ENCODE measurements at regions not wholly inside any gene's neighbourhood (a gene's known extent, or its start where the extent isn't known, plus 50 kb on each side); places are given as distances from the start of the nearest gene placed in this dataset.

- ChIA-PET POLR2A (no interaction called here), CTCF (no interaction called here)
- no peak overlapping the region for H3K27ac ChIP-seq (ENCODE audit: extremely low read depth, low read depth, low read length)
- H3K4me3 ChIP-seq (ENCODE audit: low read depth, low read length), result no peak overlapping the region
- TF ChIP-seq ZBTB49 (tag by site-specific recombination; IDR thresholded peaks at IDR 0.05; ENCODE audit: low read depth) (no peak), KLF7 (tag by site-specific recombination; IDR thresholded peaks at IDR 0.05; ENCODE audit: borderline replicate concordance) (no peak), OVOL3 (tag by site-specific recombination; IDR thresholded peaks at IDR 0.05) (no peak), ZNF514 (tag by site-specific recombination; IDR thresholded peaks at IDR 0.05) (no peak), ZXDB (tag by site-specific recombination; IDR thresholded peaks at IDR 0.05) (no peak), ELK4 (IDR thresholded peaks at IDR 0.05; ENCODE audit: borderline replicate concordance, low read depth, low read length) (no peak), ZNF169 (tag by site-specific recombination; IDR thresholded peaks at IDR 0.05) (no peak), PBX3 (CRISPR knock-in tag; IDR thresholded peaks at IDR 0.05) (no peak), REPIN1 (tag by site-specific recombination; IDR thresholded peaks at IDR 0.05; ENCODE audit: low read depth) (no peak), ZNF777 (tag by site-specific recombination; IDR thresholded peaks at IDR 0.05; ENCODE audit: borderline replicate concordance) (no peak), ZNF654 (tag by site-specific recombination; IDR thresholded peaks at IDR 0.05; ENCODE audit: low read depth) (no peak), ZNF501 (tag by site-specific recombination; IDR thresholded peaks at IDR 0.05) (no peak), ZNF133 (tag by site-specific recombination; IDR thresholded peaks at IDR 0.05) (no peak), ZNF48 (tag by site-specific recombination; IDR thresholded peaks at IDR 0.05) (no peak), ZNF114 (tag by site-specific recombination; IDR thresholded peaks at IDR 0.05) (no peak), ZNF394 (tag by site-specific recombination; IDR thresholded peaks at IDR 0.05; ENCODE audit: borderline replicate concordance) (no peak), ZBTB8A (tag by site-specific recombination; IDR thresholded peaks at IDR 0.05) (no peak)
- H3K36me3 ChIP-seq (ENCODE audit: control insufficient read depth in 2 of 2, insufficient read depth in 1 of 2, low read length in 2 of 2), result no peaks in the 10 kb centered on the region
- no peaks in the 10 kb centered on the region for H3K9me3 ChIP-seq (ENCODE audit: control insufficient read depth, insufficient read depth, low read depth, low read length)
- peaks cover 3% of the 10 kb centered on the region; the same call in 1 of the 2 replicates for H3K4me1 ChIP-seq (ENCODE audit: control insufficient read depth, insufficient read depth, low read length)
Measured at GRCh38 chr2:104790100-104790811, 63.7 kb upstream of the POU3F3 start.

- H3K4me1 ChIP-seq (ENCODE audit: control insufficient read depth, insufficient read depth, low read length), result peaks cover 3% of the 10 kb centered on the region; the same call in 1 of the 2 replicates
- CTCF ChIA-PET, result no interaction called here
- no peak overlapping the region for H3K27ac ChIP-seq (ENCODE audit: extremely low read depth, low read depth, low read length)
- POLR2A ChIA-PET, result no interaction called here
- no peaks in the 10 kb centered on the region for H3K9me3 ChIP-seq (ENCODE audit: control insufficient read depth, insufficient read depth, low read depth, low read length)
- no peaks in the 10 kb centered on the region for H3K36me3 ChIP-seq (ENCODE audit: control insufficient read depth in 2 of 2, insufficient read depth in 1 of 2, low read length in 2 of 2)
- no peak overlapping the region for H3K4me3 ChIP-seq (ENCODE audit: low read depth, low read length)
- TF ChIP-seq ZFHX2 (tag by site-specific recombination; conservative IDR thresholded peaks at IDR 0.05), result no peak
- no peak for TF ChIP-seq ATF2 (tag by site-specific recombination; IDR thresholded peaks at IDR 0.05; ENCODE audit: low read depth)
- no peak for TF ChIP-seq GLIS2 (tag by site-specific recombination; IDR thresholded peaks at IDR 0.05)
Measured at GRCh38 chr2:104790901-104791495, 62.9 kb upstream of the POU3F3 start.
